C4-2B (cell line): ENCODE measurements at regions not wholly inside any gene's neighbourhood (a gene's known extent, or its start where the extent isn't known, plus 50 kb on each side); places are given as distances from the start of the nearest gene placed in this dataset.

Source experiments
- CTCF ChIP-seq: fragments of 450-650 bp; conservative IDR thresholded peaks from 2 replicates; pipeline ENCODE4 v1.5.1; 2017; ENCODE audit warnings: mild to moderate bottlenecking
- ZFX ChIP-seq: fragments of 450-650 bp; IDR thresholded peaks from 2 replicates; pipeline ENCODE4 v1.6.1; 2017

- no peak for TF ChIP-seq CTCF
- no peak for TF ChIP-seq ZFX
Measured at GRCh38 chr6:33934731-33935270, 131.0 kb upstream of the MLN start.
